NCI-H748 (cell line): ENCODE measurements at regions not wholly inside any gene's neighbourhood (a gene's known extent, or its start where the extent isn't known, plus 50 kb on each side); places are given as distances from the start of the nearest gene placed in this dataset.

Experiments used
- DNase-seq: peaks from one replicate; lab custom pipeline; 2025; ENCODE audit not compliant: unreplicated experiment; lab: John Stamatoyannopoulos, UW

DNA sequence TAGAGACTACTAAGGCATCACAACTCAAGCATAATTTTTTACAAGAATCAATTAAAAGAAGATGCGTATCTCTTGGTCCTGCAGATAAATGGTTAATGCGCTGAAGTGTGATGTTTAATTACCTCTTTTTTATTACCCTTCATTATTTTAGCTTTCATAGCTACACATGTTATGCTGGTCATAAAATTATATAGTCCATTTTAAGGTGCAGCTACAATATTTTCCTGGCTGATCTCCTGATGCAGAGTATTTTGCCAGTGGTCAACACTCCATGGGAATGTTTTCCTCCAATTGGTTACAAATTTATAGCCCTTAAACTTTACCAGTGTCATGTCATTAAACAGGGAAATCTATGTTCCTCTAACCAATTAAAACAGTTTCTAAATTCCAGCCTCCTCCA is 1617.2 kb downstream of the PCDH7 start:
- DNase-seq, result no peak

DNA sequence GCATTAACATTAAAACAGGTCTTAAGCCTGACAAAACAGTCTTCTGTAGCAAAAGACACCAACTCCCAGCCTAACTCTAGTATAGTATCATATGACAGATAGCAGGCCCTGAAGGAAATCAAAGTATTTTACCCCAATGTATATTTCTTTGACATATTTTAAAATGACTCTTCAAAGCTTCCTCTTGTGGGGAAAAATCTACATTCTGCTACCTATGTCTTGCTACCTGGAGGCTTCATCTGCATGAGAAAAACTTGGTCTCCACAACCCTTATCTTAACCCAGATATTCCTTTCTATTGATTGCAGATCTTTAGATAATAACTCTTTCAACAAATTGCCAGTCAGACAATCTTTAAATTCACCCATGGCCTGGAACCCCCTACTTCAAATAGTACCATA is 1620.4 kb downstream of the PCDH7 start:
- DNase-seq, result no peak

DNA sequence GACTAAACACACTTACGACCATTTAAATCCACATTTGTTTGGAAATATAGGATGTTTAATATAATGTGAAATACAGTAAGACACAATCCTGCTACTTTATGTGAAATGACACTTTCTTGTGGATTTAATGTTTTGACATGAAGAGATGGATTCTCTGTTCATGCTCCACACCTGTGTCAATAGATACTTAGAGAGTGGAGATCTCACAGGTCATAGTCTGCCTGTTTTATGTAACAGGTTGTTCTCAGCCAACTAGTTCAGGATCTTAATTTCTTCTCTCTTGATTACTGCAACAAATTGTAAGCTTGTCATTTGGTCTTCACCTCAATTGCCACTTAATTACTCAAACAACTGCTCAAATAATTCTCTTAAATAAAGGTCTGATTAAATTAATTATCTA is 1621.2 kb downstream of the PCDH7 start:
- DNase-seq, result no peak

DNA sequence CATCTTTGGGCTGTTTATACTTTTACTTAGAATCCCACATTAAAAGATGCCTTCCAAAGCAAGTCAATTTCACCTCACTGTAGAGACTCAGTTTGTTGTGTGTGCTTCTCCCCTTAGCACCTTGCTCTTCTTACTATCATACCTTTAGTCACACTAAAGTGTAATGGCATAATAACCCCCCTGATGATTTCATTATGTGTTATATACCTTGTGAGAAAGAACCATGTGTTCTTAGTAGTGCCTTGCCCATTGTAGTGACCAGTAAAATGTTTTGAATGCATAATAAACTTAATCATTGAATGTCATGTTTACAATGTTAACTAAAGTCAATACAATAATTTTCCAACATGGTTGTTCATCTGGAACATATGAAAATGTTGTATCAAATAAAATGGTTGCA is 1621.9 kb downstream of the PCDH7 start:
- no peak for DNase-seq

- no peak for DNase-seq
Observed at GRCh38 chr4:32349026-32349425, 1628.9 kb downstream of the PCDH7 start.

DNA sequence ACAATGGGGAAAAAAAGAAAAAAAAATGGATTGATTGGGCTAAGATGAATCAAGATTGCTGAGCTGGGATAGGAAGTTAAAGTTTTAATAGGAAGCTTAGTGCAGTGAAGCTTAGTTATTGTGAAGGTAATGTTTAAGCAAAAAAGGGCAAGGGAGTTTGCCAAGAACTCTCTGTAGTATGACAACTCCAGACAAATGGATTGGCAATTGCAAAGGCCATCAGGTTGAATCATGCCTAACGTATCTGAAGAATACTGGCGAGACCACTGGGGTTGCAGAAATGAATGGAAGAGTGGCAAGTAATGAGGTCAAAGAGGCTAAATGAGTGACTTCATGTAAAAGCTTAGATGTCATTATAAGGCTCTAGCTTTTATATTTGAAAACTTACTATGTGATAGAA is 1654.0 kb downstream of the PCDH7 start:
- no peak for DNase-seq

DNA sequence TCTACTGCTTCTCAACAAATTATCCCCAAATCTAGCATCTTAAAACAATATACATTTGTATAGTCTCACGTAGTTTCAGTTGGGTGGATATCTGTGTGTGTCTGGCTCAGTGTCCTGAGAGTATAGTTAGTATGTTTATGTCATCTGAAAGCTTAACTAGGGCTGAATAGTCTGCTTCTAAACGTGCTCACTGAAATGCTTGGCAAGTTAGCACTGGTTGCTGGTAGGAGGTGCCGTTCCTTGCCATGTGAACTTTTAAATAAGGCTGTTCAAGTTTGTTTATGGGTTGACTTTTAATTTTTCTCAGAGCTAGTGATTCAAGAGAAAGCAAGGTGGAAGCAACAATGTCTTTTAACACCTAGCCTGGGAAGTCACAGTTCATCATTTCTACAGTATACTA is 1673.6 kb downstream of the PCDH7 start:
- DNase-seq, result no peak

- no peak for DNase-seq
Observed at GRCh38 chr4:32394255-32394654, 1674.1 kb downstream of the PCDH7 start.

DNA sequence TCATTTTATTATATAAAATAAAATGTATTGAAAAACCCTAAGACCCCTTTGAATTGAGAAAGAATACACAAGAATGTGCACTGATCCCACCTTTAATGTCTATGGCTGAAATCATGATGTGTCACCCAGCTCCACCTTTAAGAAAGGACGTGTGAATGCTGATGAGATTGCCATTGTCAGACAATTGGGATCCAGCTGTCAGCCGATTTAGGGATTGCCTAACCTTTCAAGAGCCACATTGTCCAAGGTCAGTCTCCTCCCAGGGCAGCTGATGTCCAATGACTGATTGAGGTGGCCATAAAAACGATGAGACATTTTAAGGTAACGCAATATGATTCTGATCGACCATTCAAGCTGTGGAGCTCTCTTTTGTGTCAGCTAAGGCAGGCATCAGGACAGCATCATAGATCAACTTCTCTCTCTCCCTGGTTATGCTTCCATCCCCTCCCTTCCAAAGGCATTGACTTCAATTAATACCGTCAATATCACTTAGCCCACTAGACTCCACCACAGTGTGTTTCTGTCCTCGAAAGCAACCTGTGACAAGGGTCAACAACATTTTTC is 1676.4 kb downstream of the PCDH7 start:
- peak; percentile 6 for DNase-seq

DNA sequence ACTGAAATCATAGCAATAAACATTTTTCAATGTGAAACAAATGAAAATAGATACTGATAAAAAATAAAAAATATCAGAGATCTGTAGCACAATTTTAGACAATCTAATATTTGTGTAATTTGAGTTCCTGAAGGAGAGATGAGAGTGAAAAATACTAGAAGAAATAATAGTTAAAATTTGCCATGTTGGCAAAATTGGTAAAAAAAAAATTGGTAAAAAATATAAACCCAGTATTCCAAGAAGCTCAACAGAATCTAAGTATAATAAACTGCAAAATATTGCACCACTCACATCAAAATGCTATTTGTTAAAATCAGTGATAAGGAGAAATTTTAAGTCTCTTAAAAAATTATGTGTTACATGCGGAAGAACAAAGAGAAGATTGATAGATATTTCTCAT is 1680.7 kb downstream of the PCDH7 start:
- no peak for DNase-seq

GRCh38 chr4:32417113-32417704 is 1697.0 kb downstream of the PCDH7 start:
- DNase-seq, result no peak

- no peak for DNase-seq
Observed at GRCh38 chr4:32423267-32423666, 1703.1 kb downstream of the PCDH7 start.

- DNase-seq, result no peak
Observed at GRCh38 chr4:32425243-32425642, 1705.1 kb downstream of the PCDH7 start.

DNA sequence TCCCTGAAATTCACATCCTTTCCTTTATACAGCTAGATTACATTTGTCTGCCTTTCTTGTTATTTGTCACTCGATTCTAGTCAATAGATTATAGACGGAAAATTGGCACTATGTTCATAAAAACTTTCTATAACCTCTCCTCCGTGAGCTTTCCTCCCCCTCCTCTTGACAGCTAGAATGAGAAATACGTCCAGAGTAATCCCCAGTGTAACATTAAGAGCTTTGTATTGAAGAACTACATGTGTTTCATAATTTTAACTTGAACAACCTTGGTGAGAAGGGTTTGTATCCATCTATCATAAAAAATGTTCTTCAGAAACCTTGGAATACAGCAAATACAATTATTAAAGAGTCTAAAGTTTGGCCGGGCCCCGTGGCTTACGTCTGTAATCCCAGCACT is 1707.4 kb downstream of the PCDH7 start:
- no peak for DNase-seq

GRCh38 chr4:32429151-32429550 is 1709.0 kb downstream of the PCDH7 start:
- DNase-seq, result peak; percentile 54

DNA sequence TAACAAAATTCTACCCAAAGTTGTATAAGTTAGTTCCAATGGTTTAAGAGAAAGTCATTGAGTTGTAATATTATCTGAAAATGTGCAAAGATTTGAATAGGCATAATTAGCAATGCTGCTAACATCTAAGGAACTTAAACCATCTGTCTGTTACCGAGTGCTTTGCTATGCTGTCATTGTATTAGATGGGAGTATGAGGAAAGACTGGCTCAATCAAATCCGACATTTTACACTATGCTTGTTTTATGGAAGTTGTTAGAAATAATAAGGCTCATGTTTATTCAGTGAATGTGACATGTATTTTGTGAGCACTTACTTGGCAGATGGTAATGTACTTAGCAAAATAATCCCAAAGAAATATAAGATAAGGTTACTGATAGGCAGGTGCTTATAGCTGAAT is 1715.1 kb downstream of the PCDH7 start:
- no peak for DNase-seq

DNA sequence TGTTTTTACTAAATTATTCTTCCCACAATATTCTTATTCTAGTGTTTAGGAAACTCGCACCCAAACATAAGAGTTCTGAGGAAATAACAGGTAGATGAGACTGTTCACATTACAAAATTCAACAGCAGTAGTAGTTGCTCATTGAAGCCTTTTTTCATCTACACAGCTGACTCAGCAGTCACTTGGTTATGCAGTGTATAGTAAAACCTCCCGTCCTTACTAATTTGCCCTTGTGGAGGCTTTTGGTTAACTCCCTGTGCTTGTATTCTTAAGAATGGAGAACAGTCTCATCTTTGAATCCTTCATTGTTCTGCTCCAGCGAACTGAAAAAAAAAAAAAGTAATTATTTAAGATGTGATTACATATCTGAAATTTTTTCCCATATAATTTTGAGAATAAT is 1716.6 kb downstream of the PCDH7 start:
- DNase-seq, result no peak

GRCh38 chr4:32440391-32440790 is 1720.2 kb downstream of the PCDH7 start:
- no peak for DNase-seq

DNA sequence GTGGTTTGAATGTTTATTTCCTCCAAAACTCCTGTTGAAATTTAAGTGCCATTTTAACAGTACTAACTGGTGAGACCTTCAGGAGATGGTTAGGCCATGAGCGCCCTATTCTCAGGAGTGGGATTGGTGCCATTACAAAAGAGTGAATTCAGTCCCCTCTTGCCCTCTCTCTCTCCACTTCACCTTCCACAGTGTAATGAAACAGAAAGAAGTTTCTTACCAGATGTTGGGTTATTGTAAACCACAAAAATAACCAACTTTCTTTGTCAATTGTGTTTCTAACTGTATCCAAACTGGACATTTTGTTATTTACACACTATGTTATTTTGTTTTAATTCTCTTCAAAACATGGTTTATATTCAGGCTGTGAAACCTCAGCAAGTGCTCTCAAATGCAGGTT is 1734.3 kb downstream of the PCDH7 start:
- no peak for DNase-seq

DNA sequence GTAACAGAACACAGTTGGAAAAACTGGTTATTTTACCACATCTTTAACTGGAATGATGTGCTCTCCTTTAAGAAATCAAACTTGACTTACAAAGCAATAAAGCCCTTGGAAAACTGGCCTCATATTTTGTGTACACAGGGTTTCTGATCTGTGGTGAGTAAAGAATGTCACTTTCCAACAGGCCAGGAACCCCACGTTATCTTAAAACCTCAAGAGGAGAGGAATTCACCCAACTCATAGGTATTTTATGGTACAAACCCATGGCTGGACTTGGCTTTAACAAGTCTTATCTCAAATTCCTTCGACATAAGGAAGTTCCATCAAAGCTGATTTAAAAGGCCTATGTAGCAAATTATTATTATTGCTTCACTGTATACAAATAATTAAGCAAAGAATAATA is 1735.1 kb downstream of the PCDH7 start:
- DNase-seq, result no peak

GRCh38 chr4:32460972-32461371 is 1740.8 kb downstream of the PCDH7 start:
- no peak for DNase-seq

DNA sequence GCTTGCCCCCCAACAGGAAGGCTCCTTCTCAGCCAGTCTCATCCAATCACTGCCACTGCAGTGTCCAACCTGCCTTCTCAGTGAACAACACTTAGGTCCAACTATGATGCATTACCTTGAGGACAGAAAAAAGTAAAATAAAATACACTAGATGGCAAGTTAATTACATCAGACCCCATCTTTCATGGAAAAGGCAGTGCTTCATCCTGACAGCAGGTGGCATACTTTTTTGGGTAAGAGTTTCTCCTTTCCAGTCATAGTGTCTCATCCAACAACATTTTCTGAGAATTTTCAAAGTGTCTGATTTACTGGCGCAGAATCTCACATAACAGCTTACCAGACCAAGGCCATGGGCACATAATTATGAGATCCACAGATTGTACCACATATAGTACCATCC is 1742.8 kb downstream of the PCDH7 start:
- DNase-seq, result peak; percentile 2

GRCh38 chr4:32470087-32470585 is 1750.0 kb downstream of the PCDH7 start:
- no peak for DNase-seq
